8988T (cell line): ENCODE measurements at regions not wholly inside any gene's neighbourhood (a gene's known extent, or its start where the extent isn't known, plus 50 kb on each side); places are given as distances from the start of the nearest gene placed in this dataset.
"Not testable (repeated sequence)": the region's sequence is repeated elsewhere in the genome, so short reads cannot be mapped to it uniquely, and the experiment has no call there.

ENCODE experiments used
- DNase-seq: peaks from one replicate; pipeline ENCODE4 v3.0.0; 2011

DNA sequence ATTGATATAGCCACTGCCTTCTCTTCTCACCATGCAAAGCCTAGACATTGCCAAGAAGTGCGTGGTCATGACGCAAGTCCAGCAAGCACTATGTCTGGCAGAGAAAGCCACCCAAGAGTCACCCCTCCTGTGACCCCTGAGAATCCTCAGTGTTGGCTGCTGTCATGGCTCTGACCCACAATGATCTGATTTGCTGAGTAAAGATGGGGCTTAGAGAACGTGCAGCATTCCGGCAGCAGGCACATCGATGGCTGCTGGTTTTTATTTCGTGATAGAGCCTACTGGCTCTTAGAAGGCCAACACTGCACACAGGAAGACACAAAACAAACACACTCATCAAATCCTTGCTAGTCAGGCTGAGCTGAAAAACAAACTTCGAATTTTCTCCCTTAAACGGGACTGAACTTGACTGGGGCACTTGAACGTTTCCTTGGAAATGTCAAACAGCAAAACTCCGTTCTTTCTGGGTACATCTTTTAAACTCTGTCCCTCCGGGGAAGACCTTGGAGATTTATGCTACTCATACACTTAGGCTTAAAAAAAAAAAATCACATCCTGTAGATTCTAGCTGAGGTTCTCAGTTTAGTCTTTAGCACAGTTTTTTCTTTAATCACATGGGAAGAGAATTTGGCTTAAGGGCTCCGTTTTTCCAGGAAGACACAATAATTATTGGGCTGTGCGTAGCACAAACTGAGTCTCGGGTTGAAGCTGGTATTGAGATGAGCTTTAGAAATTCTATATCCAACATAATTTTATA lies 88.2 kb upstream of the BASP1 start:
- DNase-seq, result no peak

DNA sequence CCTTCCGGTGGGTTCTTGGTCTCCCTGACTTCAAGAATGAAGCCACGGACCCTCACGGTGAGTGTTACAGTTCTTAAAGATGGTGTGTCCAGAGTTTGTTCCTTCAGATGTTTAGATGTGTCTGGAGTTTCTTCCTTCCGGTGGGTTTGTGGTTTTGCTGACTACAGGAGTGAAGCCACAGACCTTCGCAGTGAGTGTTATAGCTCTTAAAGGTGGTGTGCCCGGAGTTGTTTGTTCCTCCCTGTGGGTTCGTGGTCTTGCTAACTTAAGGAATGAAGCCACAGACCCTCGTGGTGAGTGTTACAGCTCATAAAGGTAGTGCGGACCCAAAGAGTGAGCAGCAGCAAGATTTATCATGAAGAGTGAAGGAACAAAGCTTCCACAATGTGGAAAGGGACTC lies 87.1 kb upstream of the BASP1 start:
- DNase-seq, result not testable (repeated sequence)

- DNase-seq, result no peak
Observed at GRCh38 chr5:17132444-17133083, 84.9 kb upstream of the BASP1 start.

- DNase-seq, result no peak
Observed at GRCh38 chr5:17135050-17135449, 82.4 kb upstream of the BASP1 start.

DNA sequence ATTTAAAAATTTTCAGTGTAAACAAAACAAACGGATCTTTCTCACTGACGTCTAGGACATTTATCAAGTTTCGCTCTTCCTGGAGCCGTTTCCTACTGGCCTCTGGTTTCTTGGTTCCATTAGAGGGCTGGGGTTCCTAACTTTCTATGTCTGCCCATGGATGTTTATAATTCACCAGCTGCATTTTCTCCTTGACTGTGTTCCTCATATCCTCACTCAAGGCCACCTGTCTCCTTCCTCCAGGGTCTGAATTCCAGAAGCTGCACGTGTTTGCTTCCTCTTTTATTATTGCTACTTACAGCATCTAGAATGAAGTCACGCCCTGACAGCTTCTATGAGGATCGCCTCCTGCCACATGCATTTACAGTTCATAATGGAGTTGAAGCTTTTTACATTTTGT lies 74.1 kb upstream of the BASP1 start:
- DNase-seq, result no peak

DNA sequence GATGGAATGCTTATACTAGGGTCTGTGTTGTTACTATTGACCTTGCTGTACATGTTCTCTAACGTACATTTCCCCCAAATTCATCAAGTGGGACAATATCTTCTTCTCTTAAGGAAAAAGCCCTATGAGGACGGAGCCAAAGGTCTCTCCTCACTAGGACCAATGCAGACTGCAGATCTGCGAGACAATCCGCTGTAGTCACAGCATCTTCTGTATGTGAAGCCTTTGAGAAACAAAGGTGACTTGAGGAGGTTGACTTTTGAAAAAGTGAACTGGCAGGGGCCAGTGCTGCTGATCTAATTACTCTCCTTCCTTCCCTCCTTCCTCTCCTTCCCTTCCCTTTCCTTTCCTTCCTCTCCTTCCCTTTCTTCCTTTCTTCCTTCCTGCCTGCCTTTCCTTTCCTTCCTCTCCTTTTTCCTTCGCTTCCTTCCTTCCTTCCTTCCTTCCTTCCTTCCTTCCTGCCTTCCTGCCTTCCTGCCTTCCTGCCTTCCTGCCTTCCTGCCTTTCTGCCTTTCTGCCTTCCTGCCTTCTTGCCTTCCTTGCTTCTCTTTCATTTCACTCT lies 71.1 kb upstream of the BASP1 start:
- no peak for DNase-seq

- no peak for DNase-seq
Observed at GRCh38 chr5:17147170-17147569, 70.3 kb upstream of the BASP1 start.

GRCh38 chr5:17147617-17148016 lies 69.8 kb upstream of the BASP1 start:
- no peak for DNase-seq

GRCh38 chr5:17148481-17148880 lies 69.0 kb upstream of the BASP1 start:
- DNase-seq, result no peak

DNA sequence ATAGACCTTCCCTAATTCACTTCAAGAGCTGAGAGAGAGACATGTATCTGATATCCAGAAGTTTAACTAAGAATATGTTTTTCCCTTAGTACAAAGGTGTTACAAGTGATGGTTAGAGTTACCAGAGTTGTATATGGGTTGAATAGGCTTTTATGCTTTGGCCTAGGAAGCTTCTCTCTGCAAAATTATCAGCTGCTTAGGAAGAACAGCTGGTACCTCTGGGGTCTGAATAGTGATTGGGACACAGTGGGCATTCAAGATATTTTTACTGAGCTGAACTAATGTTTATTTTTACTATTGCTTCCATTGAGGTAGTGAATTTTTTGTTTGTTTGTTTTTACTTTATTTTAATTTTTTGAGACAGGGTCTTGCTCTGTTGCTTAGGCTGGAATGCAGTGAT lies 67.6 kb upstream of the BASP1 start:
- no peak for DNase-seq

DNA sequence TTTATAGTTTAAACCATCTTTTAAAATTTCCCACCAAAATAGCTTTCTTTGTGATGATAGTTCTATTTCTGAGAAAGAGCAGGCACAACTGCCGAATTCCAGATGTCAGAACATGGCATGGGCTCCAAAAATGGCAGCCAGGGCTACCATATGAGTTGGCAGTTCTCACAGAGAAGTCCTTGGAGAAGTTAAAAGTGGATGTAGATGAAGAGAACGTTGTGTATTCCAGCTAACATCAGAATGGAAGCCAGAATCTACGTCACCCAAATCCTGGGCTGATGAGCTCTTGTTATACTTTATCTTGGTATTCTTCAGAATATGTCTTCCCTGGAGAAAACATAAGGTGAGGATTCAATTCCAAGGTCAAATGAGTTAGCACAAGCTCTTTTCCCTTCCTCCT lies 66.9 kb upstream of the BASP1 start:
- DNase-seq, result no peak

DNA sequence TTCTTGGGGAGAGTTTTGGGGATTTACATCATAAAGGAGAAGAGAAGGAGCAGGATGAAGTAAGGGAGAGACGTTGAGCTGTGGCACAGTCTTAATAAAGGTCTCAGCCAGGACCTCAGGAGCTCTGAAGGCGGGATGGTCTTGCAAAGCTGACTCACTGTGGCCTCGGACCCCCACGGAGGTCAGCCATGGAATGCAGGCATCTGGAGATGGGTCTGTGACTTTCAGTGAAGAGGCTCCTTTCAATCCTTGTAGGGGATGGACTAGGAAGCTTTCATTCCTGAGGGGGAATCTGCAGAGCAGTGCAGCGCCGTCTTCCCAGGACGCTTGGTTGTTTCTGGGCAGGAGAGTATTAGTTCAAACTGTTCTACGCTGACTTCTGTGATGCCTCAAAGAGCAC lies 65.7 kb upstream of the BASP1 start:
- no peak for DNase-seq

GRCh38 chr5:17154211-17154996 lies 63.0 kb upstream of the BASP1 start:
- no peak for DNase-seq

GRCh38 chr5:17156463-17156862 lies 61.0 kb upstream of the BASP1 start:
- no peak for DNase-seq

GRCh38 chr5:17157294-17157693 lies 60.1 kb upstream of the BASP1 start:
- DNase-seq, result no peak

GRCh38 chr5:17157916-17158529 lies 59.4 kb upstream of the BASP1 start:
- DNase-seq, result no peak

GRCh38 chr5:17160756-17161040 lies 56.7 kb upstream of the BASP1 start:
- no peak for DNase-seq

DNA sequence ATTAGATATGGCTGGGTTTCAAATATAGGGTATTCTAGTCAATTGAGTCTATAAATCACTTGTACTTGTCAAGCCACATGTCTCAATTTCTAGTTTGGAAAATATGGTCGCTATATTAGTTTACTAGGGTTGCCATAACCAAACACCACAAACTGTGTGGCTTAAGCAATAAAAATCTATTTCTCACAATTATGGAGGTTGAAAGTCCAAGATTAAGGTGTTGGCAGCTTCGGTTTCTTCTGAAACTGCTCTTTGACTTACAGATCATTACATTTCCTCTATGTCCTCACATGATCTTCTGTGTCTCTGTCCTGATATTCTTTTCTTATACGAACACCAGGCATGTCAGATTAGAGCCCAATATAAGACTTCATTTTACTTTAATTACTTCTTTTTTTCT lies 55.8 kb upstream of the BASP1 start:
- no peak for DNase-seq

- no peak for DNase-seq
Observed at GRCh38 chr5:17163221-17163620, 54.2 kb upstream of the BASP1 start.

DNA sequence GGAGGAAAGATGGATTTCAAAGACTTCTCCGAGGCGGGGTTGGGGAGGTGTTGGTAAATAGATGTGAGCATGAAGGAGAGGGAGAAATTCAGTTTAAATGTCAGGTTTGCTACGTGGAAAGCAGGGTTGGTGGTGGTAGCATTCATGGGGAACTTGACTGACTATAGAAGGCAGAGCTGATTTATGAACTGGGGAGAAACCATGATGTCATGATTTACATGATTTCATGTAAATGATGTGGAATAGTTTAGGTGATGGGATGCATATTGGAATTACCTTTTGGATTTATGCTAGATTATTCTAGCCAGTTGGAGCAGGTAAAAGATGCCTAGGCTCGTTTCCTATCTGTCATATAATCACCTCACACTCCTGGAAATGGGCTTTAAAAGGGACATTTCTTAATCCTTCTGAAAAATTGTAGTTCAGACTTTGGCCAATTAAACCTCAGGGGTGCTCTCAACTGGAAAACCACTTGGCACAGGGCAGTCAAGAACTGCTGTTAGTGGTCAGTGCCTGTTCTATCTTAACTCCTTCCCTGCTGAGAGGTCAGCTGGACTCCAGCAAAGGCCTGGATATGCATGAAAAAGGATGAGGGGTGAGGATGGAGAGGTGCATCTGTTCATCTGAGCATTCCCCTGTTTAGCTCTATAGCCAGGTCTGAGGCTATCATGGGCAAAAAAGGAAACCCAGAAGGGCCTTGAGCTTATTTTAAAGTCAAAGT lies 50.1 kb upstream of the BASP1 start:
- DNase-seq, result no peak
